ENCODE measurements at regions not wholly inside any gene's neighbourhood (a gene's known extent, or its start where the extent isn't known, plus 50 kb on each side); places are given as distances from the start of the nearest gene placed in this dataset.

GRCh38 chrX:73965833-73966232 lies 113.3 kb upstream of the XIST start:
- no peak for TF ChIP-seq CTCF (IDR thresholded peaks at IDR 0.05; ENCODE audit: poor library complexity)
- no peak for TF ChIP-seq EZH2phosphoT487 (IDR thresholded peaks at IDR 0.05; ENCODE audit: low read depth, severe bottlenecking, unreplicated experiment)
- no peak for TF ChIP-seq EZH2 (IDR thresholded peaks at IDR 0.05; ENCODE audit: borderline replicate concordance)

Measured in hepatocyte (in vitro differentiated cells).